GM18519 (cell line): ENCODE measurements at regions not wholly inside any gene's neighbourhood (a gene's known extent, or its start where the extent isn't known, plus 50 kb on each side); places are given as distances from the start of the nearest gene placed in this dataset.

Experiments
- ATAC-seq: cut with Tn5 transposase; IDR thresholded peaks from one replicate; pipeline ENCODE4 v1.9.1; 2021; ENCODE audit warnings: mild to moderate bottlenecking, moderate library complexity; ENCODE audit not compliant: unreplicated experiment, low FRiP score

- no peak for ATAC-seq
These were observed 522.8 kb upstream of the LUZP2 start for GRCh38 chr11:23974051-23974450.

GRCh38 chr11:23974601-23975000 is 522.3 kb upstream of the LUZP2 start:
- ATAC-seq: no peak

- ATAC-seq: no peak
These were observed 520.4 kb upstream of the LUZP2 start for GRCh38 chr11:23976426-23976825.

- no peak for ATAC-seq
These were observed 520.0 kb upstream of the LUZP2 start for GRCh38 chr11:23976841-23977271.

GRCh38 chr11:23988381-23989006 is 508.4 kb upstream of the LUZP2 start:
- ATAC-seq: no peak

GRCh38 chr11:23990346-23991164 is 506.3 kb upstream of the LUZP2 start:
- no peak for ATAC-seq

- no peak for ATAC-seq
These were observed 505.7 kb upstream of the LUZP2 start for GRCh38 chr11:23991165-23991539.

- no peak for ATAC-seq
These were observed 501.0 kb upstream of the LUZP2 start for GRCh38 chr11:23995891-23996290.

GRCh38 chr11:23997356-23997755 is 499.5 kb upstream of the LUZP2 start:
- no peak for ATAC-seq

- no peak for ATAC-seq
These were observed 491.5 kb upstream of the LUZP2 start for GRCh38 chr11:24005202-24005876.

GRCh38 chr11:24043842-24044241 is 453.0 kb upstream of the LUZP2 start:
- ATAC-seq: no peak

GRCh38 chr11:24046731-24047130 is 450.1 kb upstream of the LUZP2 start:
- no peak for ATAC-seq

- ATAC-seq: no peak
These were observed 440.8 kb upstream of the LUZP2 start for GRCh38 chr11:24056051-24056450.

- ATAC-seq: no peak
These were observed 436.7 kb upstream of the LUZP2 start for GRCh38 chr11:24060125-24060524.

- ATAC-seq: no peak
These were observed 432.4 kb upstream of the LUZP2 start for GRCh38 chr11:24064309-24064903.

- ATAC-seq: no peak
These were observed 428.7 kb upstream of the LUZP2 start for GRCh38 chr11:24068197-24068596.

- ATAC-seq: no peak
These were observed 426.4 kb upstream of the LUZP2 start for GRCh38 chr11:24070435-24070834.

- no peak for ATAC-seq
These were observed 418.8 kb upstream of the LUZP2 start for GRCh38 chr11:24078018-24078417.

GRCh38 chr11:24082241-24082640 is 414.6 kb upstream of the LUZP2 start:
- no peak for ATAC-seq

- no peak for ATAC-seq
These were observed 414.0 kb upstream of the LUZP2 start for GRCh38 chr11:24082860-24083259.

- ATAC-seq: no peak
These were observed 411.9 kb upstream of the LUZP2 start for GRCh38 chr11:24084956-24085355.
